Liver (tissue), 7 donors: ENCODE measurements at regions not wholly inside any gene's neighbourhood (a gene's known extent, or its start where the extent isn't known, plus 50 kb on each side); places are given as distances from the start of the nearest gene placed in this dataset.

Experiments
- DNase-seq: peaks from one replicate; pipeline ENCODE4 v3.0.0-alpha.2; 2017; ENCODE audit warnings: low spot score
- H3K27ac ChIP-seq, 2 donors: one replicate each; pipeline ENCODE4 v1.7.0; 2013; ENCODE audit warnings: inconsistent platforms in 2 of 2, low read length in 2 of 2, control low read depth in 1 of 2, low read depth in 1 of 2, mild to moderate bottlenecking in 1 of 2
- H3K27me3 ChIP-seq, 4 donors: one replicate each; pipeline versions ENCODE4 v1.6.1 to v1.7.0; 2013; ENCODE audit warnings: low read length in 3 of 4, inconsistent platforms in 1 of 4, mild to moderate bottlenecking in 1 of 4, moderate library complexity in 1 of 4; ENCODE audit not compliant: control insufficient read depth in 4 of 4, insufficient read depth in 4 of 4
- H3K36me3 ChIP-seq, 4 donors: one replicate each; pipeline versions ENCODE4 v1.6.1 to v1.7.0; 2013; ENCODE audit warnings: low read length in 3 of 4, mild to moderate bottlenecking in 3 of 4, low read depth in 1 of 4, moderate library complexity in 1 of 4; ENCODE audit not compliant: control insufficient read depth in 4 of 4, insufficient read depth in 3 of 4
- H3K4me1 ChIP-seq, 4 donors: one replicate each; pipeline versions ENCODE4 v1.6.1 to v1.7.0; 2013; ENCODE audit warnings: low read length in 3 of 4, mild to moderate bottlenecking in 3 of 4, moderate library complexity in 1 of 4; ENCODE audit not compliant: control insufficient read depth in 4 of 4, insufficient read depth in 4 of 4
- H3K4me3 ChIP-seq, 3 donors: one replicate each; pipeline versions ENCODE4 v1.6.1 to v1.7.0; 2013; ENCODE audit warnings: low read length in 3 of 3, control low read depth in 1 of 3, low read depth in 1 of 3, mild to moderate bottlenecking in 1 of 3
- H3K9ac ChIP-seq, 2 donors: one replicate each; pipeline ENCODE4 v1.7.0; 2013; ENCODE audit warnings: low read length in 2 of 2, mild to moderate bottlenecking in 2 of 2, moderate library complexity in 2 of 2, control low read depth in 1 of 2, low read depth in 1 of 2
- H3K9me3 ChIP-seq, 4 donors: one replicate each; pipeline versions ENCODE4 v1.6.1 to v1.7.0; 2013; ENCODE audit warnings: low read length in 3 of 4; ENCODE audit not compliant: control insufficient read depth in 4 of 4
- EGR1 ChIP-seq, 2 donors: IDR thresholded peaks; 2 replicates each; pipeline ENCODE4 v1.6.1; 2016 to 2018; ENCODE audit warnings: antibody characterized with exemption in 2 of 2, low read depth in 2 of 2
- FOXA2 ChIP-seq: IDR thresholded peaks from 2 replicates; pipeline ENCODE4 v1.6.1; 2016; ENCODE audit warnings: antibody characterized with exemption
- GABPA ChIP-seq, 2 donors: IDR thresholded peaks in 1 of 2; conservative IDR thresholded peaks in 1 of 2; 2 replicates each; pipeline ENCODE4 v1.6.1; 2016; ENCODE audit warnings: antibody characterized with exemption in 2 of 2, mild to moderate bottlenecking in 1 of 2, moderate library complexity in 1 of 2
- HNF4A ChIP-seq, 2 donors: conservative IDR thresholded peaks; 2 replicates each; pipeline ENCODE4 v1.6.1; 2016; ENCODE audit warnings: antibody characterized with exemption in 2 of 2, mild to moderate bottlenecking in 2 of 2
- JUND ChIP-seq, 2 donors: IDR thresholded peaks; 2 replicates each; pipeline ENCODE4 v1.6.1; 2016; ENCODE audit warnings: antibody characterized with exemption in 2 of 2
- NR2F2 ChIP-seq: IDR thresholded peaks from 2 replicates; pipeline ENCODE4 v1.6.1; 2016; ENCODE audit warnings: antibody characterized with exemption
- SP1 ChIP-seq: IDR thresholded peaks from 2 replicates; pipeline ENCODE4 v1.6.1; 2018; ENCODE audit warnings: antibody characterized with exemption, mild to moderate bottlenecking
- TAF1 ChIP-seq: conservative IDR thresholded peaks from 2 replicates; pipeline ENCODE4 v1.6.1; 2016; ENCODE audit warnings: antibody characterized with exemption, mild to moderate bottlenecking
- YY1 ChIP-seq: IDR thresholded peaks from 2 replicates; pipeline ENCODE4 v1.6.1; 2016; ENCODE audit warnings: antibody characterized with exemption, mild to moderate bottlenecking
- WGBS: extraction: QIAGEN DNeasy Blood & Tissue Kit; methylation state at CpG from one replicate; pipeline ENCODE4 v1.1.7; 2013; 5-methylcytosine and 5-hydroxymethylcytosine counted together
- TF ChIP-seq, protein P1 (sequence below): IDR thresholded peaks from 2 replicates; pipeline ENCODE4 v1.6.1; 2016; ENCODE audit warnings: antibody characterized with exemption, mild to moderate bottlenecking
- TF ChIP-seq, protein P2 (sequence below): IDR thresholded peaks from 2 replicates; pipeline ENCODE4 v1.6.1; 2016; ENCODE audit warnings: antibody characterized with exemption
- TF ChIP-seq, protein P3 (sequence below): IDR thresholded peaks from 2 replicates; pipeline ENCODE4 v1.6.1; 2016; ENCODE audit warnings: antibody characterized with exemption
- TF ChIP-seq, protein P4 (sequence below): IDR thresholded peaks from 2 replicates; pipeline ENCODE4 v1.6.1; 2016; ENCODE audit warnings: antibody characterized with exemption
- donor health status: healthy.
- donor health status: healthy.
- donor health status: healthy.
- donor health status: healthy.

DNA sequence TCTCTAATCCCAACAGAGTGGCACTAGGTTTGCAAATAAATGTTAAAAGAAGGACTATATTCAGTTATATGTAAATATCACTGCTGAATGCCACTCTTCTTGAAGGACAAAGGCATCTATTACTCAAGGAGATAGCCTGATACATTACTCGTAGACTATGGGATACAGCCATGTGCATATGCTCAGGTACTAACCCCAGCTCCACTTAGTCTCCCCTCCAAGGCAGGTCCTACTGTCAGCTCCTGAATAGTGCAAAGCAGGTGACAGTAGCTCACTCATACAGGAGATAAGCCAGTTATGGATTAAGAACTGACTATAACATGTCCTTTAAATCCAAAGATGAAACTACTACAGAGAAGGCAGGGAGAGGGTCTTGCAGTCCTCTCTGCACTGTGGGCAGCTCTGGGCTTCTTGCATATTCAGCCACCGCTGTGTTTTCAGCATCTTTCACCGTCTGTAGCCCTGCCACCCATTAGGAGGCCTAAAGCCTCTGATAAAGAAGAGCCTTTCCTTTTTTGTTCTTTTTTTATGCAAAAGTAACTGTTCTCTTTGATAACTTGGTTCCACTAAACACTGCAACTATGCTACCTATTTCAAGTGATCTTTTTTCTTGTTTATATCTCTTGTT lies 135.1 kb upstream of the EPB41L3 start:
- Histone ChIP-seq H3K36me3 (no peaks in the 10 kb centered on the region), H3K27me3 (no peaks in the 10 kb centered on the region), H3K27ac (no peak overlapping the region), H3K9ac (no peak overlapping the region), H3K4me3 (no peak overlapping the region), H3K4me1 (no peaks in the 10 kb centered on the region), H3K9me3 (peaks cover 0 to 4% (median 0%) of the 10 kb centered on the region in 4 donors)
- WGBS = 40% methylated on average over 3 of the region's 3 CpGs
- no peak for DNase-seq
- TF ChIP-seq EGR1 (IDR thresholded peaks at IDR 0.05; ENCODE audit: low read depth in 2 of 2) = no peak
- no peak for TF ChIP-seq HNF4A (conservative IDR thresholded peaks at IDR 0.05)
- TF ChIP-seq TAF1 = no peak
- no peak for TF ChIP-seq JUND (IDR thresholded peaks at IDR 0.05)
- TF ChIP-seq, protein P1, sequence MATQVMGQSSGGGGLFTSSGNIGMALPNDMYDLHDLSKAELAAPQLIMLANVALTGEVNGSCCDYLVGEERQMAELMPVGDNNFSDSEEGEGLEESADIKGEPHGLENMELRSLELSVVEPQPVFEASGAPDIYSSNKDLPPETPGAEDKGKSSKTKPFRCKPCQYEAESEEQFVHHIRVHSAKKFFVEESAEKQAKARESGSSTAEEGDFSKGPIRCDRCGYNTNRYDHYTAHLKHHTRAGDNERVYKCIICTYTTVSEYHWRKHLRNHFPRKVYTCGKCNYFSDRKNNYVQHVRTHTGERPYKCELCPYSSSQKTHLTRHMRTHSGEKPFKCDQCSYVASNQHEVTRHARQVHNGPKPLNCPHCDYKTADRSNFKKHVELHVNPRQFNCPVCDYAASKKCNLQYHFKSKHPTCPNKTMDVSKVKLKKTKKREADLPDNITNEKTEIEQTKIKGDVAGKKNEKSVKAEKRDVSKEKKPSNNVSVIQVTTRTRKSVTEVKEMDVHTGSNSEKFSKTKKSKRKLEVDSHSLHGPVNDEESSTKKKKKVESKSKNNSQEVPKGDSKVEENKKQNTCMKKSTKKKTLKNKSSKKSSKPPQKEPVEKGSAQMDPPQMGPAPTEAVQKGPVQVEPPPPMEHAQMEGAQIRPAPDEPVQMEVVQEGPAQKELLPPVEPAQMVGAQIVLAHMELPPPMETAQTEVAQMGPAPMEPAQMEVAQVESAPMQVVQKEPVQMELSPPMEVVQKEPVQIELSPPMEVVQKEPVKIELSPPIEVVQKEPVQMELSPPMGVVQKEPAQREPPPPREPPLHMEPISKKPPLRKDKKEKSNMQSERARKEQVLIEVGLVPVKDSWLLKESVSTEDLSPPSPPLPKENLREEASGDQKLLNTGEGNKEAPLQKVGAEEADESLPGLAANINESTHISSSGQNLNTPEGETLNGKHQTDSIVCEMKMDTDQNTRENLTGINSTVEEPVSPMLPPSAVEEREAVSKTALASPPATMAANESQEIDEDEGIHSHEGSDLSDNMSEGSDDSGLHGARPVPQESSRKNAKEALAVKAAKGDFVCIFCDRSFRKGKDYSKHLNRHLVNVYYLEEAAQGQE = no peak
- TF ChIP-seq NR2F2 = no peak
- TF ChIP-seq GABPA (IDR thresholded peaks at IDR 0.05 in 1 of 2, conservative IDR thresholded peaks at IDR 0.05 in 1 of 2) = no peak
- no peak for TF ChIP-seq SP1
- TF ChIP-seq, protein P2, sequence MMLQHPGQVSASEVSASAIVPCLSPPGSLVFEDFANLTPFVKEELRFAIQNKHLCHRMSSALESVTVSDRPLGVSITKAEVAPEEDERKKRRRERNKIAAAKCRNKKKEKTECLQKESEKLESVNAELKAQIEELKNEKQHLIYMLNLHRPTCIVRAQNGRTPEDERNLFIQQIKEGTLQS = no peak
- TF ChIP-seq, protein P3, sequence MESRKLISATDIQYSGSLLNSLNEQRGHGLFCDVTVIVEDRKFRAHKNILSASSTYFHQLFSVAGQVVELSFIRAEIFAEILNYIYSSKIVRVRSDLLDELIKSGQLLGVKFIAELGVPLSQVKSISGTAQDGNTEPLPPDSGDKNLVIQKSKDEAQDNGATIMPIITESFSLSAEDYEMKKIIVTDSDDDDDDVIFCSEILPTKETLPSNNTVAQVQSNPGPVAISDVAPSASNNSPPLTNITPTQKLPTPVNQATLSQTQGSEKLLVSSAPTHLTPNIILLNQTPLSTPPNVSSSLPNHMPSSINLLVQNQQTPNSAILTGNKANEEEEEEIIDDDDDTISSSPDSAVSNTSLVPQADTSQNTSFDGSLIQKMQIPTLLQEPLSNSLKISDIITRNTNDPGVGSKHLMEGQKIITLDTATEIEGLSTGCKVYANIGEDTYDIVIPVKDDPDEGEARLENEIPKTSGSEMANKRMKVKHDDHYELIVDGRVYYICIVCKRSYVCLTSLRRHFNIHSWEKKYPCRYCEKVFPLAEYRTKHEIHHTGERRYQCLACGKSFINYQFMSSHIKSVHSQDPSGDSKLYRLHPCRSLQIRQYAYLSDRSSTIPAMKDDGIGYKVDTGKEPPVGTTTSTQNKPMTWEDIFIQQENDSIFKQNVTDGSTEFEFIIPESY = no peak
- TF ChIP-seq, protein P4, sequence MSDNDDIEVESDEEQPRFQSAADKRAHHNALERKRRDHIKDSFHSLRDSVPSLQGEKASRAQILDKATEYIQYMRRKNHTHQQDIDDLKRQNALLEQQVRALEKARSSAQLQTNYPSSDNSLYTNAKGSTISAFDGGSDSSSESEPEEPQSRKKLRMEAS = no peak
- TF ChIP-seq FOXA2 = no peak

DNA sequence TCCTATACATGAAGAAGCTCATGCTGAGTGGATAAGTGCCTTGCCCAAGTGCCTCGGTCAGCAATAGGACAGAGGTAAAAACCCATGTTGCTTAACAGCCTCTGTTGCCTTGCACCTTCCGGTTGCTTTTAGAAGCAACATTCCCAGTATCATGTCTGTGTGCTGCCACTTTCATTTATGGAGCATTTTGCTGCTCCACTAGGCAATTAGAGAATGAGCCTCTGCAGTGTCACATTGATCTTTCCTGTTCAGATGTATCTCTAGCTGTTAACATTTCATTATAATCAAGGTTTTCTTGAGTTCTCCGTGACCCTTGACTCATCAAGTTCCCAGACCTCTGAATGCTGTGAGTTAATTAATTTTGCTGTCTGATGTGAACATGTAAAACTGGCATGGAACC lies 134.5 kb upstream of the EPB41L3 start:
- H3K36me3 ChIP-seq = no peaks in the 10 kb centered on the region
- H3K9ac ChIP-seq = no peak overlapping the region
- H3K4me3 ChIP-seq = no peak overlapping the region
- H3K9me3 ChIP-seq = peaks cover 0 to 4% (median 0%) of the 10 kb centered on the region in 4 donors
- H3K27me3 ChIP-seq = no peaks in the 10 kb centered on the region
- H3K27ac ChIP-seq = no peak overlapping the region
- DNase-seq = no peak
- WGBS = 60% methylated on average over 3 of the region's 3 CpGs
- no peaks in the 10 kb centered on the region for H3K4me1 ChIP-seq
- TF ChIP-seq FOXA2 (no peak), TAF1 (no peak), YY1 (no peak)
- TF ChIP-seq, protein P1 = no peak
